ENCODE measurements at regions not wholly inside any gene's neighbourhood (a gene's known extent, or its start where the extent isn't known, plus 50 kb on each side); places are given as distances from the start of the nearest gene placed in this dataset.
A peak's percentile ranks its signal among the peaks of the same experiment; 100 is the strongest.

DNA sequence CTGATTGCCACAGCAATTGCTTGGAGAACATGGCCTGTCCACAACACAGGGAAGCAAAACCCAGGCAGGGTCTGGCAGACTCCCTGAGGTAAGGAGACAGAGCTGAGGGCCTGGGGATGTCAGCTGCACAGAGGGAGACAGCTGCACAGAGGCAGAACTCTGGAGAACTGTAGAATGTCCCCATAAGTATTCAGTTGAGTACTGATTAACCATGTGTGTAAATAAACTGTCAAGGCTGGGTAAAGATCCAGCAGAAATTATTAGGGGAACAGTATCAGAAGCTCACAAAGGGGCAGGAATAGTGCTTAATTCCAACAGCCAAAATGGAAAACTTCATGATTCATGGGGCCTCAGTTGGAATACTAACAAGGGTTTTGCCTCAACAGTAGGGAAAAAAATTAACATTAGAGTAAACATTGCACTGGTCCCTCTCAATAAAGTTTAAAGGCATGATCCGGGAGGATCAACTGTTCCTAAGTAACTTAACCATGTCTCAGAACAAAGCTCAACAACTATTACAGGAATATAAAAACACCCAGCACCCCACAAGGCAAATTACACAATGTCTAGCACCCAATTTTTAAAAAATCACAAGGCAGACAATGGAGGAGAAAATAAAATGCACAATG is 201.3 kb upstream of the RASSF8 start:
- DNase-seq, result peak; percentile 32

- no peak for DNase-seq
These were observed 198.7 kb upstream of the RASSF8 start for GRCh38 chr12:25759752-25760151.

DNA sequence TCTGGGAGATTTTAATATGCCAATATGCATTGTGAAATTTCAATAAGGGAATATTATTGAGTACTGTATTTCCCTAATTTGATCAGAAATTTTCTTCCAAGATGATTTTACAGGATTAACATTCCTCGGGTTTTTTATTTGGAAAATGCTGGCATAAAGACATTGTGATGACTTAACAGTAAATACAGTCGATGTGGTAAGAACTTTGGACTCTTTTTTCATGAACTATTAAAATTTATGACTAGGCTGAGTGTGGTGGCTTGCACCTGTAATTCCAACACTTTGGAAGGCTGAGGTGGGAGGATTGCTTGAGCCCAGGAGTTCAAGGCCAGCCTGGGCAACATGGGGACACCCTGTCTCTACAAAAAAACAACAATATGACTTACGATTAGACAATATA is 197.1 kb upstream of the RASSF8 start:
- DNase-seq, result no peak

GRCh38 chr12:25764409-25764808 is 194.1 kb upstream of the RASSF8 start:
- DNase-seq, result no peak

DNA sequence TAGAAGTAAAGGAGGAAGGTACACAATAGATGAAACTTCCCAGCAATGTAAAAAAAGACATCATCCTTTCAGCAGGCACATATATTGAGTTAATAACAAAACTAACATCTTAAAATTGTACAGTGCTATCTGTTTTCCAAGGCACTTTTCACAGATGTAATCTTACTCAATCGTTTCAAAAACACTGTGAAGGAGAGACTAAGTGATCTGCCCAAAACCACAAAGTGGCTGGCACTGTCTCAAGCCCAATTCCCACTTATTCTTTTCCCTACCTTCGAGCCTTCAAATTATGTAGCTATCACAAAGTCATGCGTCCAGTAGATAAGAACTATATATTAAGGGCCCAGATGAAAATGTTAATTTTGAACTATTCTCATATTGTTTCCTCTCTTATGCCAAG is 193.6 kb upstream of the RASSF8 start:
- DNase-seq, result no peak

GRCh38 chr12:25767606-25768005 is 190.9 kb upstream of the RASSF8 start:
- DNase-seq, result no peak

DNA sequence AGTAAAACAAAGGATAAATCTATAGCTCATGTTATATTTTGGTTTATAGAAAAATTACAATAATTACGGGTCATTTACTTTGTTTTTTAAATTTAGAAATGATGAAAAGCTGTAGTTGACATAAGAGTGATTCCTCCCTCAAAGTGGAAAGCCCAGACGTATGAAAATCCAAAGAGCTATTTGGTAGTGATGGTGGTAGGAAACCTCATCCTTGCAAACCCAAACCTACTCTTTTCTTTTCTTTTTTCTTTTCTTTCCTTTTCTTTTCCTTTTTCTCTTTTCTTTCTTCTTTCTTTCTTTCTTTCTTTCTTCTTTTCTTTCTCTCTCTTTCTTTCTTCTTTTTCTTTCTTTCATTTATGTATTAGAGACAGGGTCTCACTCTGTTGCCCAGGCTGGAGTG is 190.3 kb upstream of the RASSF8 start:
- DNase-seq, result no peak

DNA sequence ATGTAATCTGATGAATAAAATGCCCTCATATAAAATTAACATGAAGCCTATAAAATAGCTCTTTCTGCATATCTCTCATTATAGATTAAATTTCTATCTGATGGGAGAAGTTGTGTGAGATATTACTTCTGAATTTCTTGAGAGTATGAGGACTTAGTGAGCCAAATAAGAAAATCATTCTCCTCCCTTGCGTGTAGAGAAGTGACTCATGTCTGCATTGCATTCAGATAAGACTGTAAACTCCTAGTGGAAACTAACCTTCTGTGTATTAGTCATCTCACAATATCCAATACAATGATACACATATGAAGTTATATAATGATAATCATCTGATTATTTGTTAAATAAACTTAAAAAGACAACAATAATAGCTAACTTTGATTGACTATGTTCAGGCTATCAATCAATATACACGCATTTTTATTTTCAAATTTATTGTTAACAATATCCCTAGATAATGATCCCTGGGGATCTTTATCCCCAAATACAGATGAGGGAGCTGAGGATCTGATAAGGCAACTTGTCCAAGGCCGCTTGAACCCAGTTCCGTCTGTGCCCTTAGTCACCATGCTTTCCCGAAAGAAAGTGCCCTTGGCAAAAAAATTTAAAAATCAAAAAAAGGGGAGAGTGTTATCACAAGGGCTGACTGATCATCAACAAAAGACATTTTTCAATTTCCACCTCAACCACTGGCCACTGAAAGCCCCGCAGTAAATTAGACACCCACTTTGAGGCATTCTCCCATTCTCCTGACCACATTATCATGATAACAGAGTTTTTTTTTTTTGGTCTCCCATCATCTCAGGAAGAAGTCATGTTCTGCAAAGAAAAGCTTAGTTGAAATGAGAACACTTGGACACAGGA is 189.2 kb upstream of the RASSF8 start:
- DNase-seq, result no peak

GRCh38 chr12:25771041-25771440 is 187.4 kb upstream of the RASSF8 start:
- DNase-seq, result no peak

DNA sequence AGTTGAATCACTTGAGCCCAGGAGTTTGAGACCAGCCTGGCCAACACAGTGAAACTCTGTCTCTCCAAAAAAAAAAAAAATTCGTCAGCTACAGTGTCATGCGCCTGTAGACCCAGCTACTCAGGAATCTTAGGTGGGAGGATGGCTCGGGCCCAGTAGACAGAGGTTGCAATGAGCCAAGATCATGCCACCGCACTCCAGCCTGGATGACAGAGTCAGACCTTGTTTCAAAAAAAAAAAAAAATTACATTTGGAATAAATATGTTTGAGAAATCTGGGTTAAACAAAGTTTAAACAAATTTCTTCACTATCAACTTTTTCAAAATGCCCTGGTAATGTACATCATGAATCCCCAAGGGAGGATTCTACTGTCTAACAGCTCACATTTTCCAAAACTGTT is 187.0 kb upstream of the RASSF8 start:
- no peak for DNase-seq

DNA sequence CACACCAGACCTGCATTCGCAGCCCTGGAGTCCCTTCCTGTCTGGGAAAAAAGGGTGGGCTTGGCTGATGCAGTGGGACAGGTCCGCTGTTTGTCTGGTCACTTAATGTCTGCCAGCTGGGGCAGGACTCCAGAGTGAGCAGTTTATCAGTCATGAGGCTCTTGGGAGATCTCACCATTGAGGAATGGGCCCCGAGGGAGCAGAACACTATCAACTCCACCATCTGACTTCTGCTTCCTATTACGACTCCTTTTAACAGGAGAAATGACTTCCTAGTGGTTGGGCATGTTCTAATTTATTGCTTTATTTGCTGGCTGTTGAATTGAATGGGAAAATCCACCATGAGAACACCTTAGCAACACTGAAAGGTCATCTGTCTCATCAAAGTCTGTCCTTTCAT is 182.5 kb upstream of the RASSF8 start:
- DNase-seq, result no peak

GRCh38 chr12:25780771-25781170 is 177.7 kb upstream of the RASSF8 start:
- no peak for DNase-seq

DNA sequence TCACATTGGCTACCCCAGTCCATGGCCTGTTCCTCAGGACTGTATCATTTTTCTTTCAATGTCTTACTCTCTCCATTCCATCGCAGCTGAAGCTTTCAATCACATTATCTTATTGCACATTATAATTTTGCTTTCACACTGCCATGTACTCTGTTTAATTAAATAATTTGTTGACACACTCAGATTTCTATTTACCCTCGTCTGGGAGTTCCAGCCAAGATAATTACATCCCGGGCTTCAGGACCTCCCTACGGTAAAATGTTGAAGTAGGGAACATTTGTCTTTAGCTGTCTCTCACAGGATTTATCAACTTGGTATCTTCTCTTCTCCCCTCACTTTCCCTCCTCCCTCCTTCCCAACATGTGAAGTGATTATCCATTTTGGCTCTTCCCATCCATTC is 177.2 kb upstream of the RASSF8 start:
- no peak for DNase-seq

GRCh38 chr12:25783566-25783965 is 174.9 kb upstream of the RASSF8 start:
- no peak for DNase-seq

DNA sequence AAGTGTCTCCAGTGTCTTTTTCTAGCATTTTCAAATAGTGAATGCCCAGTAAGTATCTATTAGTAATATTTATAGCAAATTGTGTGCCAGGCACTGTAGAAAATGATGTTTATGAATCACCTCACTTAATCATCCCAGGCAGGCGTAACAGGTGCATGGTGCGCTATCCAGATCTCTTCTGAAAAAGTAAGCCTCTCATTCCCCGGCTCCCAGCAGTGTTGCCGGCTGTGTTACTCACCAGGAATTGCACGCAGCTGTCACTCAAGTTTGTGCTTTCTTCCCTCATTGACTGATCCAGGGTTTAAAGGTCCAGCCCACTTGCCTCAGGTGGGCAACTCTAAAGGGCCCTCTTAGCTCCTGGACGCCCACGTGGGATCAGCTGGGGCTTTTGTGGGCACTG is 173.8 kb upstream of the RASSF8 start:
- DNase-seq, result no peak

DNA sequence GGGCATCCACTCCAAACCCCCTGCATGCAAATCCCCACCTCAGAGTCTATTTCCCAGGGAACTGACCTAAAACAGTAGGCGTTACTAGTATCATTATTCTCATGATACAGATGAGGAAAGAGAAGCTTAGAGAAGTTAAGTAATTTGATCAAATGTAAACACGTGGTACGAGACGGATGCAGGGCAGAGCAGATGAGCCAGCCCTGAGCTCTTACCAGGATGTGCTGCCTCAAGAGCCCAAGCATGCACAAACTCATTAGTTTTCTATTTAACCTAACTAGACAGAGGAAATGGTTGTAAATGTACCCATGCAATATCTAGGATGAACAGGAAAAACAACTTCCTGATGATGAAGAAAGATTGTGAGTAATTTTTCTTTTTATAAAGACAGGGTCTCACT is 173.3 kb upstream of the RASSF8 start:
- DNase-seq, result peak; percentile 41

- DNase-seq, result no peak
These were observed 170.8 kb upstream of the RASSF8 start for GRCh38 chr12:25787701-25788100.

DNA sequence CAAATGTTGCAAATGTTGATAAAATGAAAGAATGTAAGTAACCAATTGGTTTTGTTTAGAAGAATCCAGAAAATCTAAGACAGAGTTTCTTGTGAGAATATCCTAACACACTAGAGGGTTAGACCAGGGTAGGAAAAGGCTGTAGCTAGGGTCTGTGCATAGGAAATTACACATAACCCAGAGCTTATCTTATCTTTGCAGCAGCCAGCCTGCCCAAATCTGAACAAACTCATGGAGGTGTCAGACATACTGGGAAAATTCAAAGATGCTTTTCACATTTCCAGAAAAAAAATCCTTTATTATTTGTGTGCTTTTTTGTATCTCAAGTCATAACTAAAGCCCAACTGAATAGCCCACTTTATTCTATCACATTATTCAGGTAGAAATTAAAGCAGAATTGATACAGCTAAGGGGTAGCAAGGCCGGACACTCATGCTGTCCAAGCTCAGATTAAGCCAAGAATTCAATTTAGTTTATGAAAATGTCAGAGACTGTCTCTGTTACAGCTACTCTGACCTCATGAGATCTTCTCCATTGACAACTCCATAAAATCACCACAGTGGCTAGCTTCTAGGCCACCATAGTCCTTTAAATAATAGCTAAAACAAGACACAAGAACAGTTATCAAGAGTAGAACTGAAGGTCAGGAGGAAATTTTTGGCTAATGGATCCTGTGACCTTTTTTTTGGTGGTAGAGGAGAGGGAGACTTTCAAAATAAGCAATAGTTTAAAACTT is 169.6 kb upstream of the RASSF8 start:
- no peak for DNase-seq

DNA sequence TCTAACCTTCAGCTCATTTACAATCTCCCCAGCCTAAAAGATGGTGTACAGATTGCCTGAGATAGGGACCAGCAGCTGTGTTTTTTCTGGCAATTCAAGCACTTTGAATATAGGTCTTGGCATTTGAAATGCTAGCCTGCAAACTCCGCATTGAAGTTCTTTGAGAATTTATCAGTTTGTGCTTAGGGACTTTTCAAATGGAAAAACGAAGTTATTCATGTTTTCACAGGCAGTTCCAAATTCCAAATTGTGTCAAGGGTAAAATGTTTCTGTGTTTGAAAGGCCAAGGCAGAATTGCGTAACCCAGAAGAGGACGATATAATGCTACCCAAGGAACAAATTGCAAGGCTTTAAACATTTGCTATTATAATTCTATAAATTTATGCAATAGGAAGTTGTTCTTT is 168.9 kb upstream of the RASSF8 start:
- DNase-seq, result no peak

GRCh38 chr12:25792031-25792430 is 166.5 kb upstream of the RASSF8 start:
- DNase-seq, result no peak

DNA sequence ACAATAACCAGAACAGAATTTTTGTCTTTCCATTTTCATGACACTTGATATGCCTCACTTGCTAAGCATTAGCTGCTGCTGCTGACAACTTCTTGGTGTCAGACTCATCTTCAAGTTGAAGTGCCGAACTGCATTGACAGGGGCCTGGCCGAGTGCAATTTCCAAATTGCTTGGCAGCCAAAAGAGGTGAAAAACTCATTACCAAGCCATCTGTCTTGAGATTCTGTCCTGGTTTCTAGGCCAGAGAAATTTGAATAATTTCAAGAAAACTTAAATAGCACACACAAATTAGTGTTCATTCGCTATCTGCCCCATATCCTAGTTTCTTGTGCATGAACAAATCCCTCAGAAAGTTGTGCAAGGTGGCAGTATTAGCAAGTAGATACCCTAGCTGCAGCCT is 165.3 kb upstream of the RASSF8 start:
- DNase-seq, result no peak

DNA sequence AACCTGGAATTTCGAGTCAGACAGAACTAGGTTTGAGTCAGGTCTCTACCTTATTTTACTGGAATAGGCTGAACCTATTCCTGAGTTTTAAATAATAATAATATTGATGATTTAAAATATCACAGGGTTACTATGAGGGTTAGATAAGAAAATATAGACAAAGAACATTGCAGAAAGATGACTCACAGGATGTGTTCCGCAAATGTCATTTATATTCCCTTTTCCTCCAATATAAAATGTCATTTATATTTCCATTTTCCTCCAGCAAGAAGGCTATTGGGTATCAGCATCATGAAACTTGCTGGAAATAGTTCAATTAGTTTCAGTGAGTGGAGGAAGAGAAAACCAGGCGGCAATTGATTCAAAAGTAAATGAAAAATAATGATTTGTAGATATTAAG is 163.9 kb upstream of the RASSF8 start:
- DNase-seq, result no peak

DNA sequence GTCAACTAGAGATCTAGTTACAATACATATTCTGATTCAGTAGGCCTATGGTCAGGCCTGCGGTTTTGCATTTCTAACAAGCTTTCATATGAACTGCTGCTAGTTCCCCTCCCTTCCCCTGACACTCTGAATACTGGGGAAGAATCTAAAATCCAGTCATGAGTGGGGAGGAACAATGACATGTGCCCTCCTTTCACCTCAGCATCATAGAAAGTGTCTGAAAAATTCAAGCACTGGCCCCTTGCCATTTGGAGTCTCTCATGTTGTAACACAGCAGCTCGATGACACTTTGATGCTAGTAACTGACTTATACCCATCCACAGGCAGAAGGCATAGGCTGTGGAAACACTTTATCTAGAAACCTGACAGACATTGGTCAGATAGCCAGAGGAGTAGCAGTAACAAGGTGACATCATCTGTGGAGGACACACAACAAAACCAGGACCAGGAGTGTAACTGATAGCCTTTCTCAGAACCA is 161.9 kb upstream of the RASSF8 start:
- peak; percentile 65 for DNase-seq

- peak; percentile 49 for DNase-seq
These were observed 161.1 kb upstream of the RASSF8 start for GRCh38 chr12:25797386-25797785.

All from NCI-H510A treated with DMSO at 0.1 percent for 48 hours (cell line).